Endothelial cell (in vitro differentiated cells): ENCODE measurements at regions not wholly inside any gene's neighbourhood (a gene's known extent, or its start where the extent isn't known, plus 50 kb on each side); places are given as distances from the start of the nearest gene placed in this dataset.

Experiments used
- DNase-seq: peaks from one replicate; pipeline ENCODE4 v3.0.0; 2021; ENCODE audit warnings: low spot score
- H3K27ac Mint-ChIP-seq: one replicate; pipeline ENCODE4 v1.8.0; 2021; ENCODE audit warnings: mixed read lengths, inconsistent platforms; ENCODE audit not compliant: unreplicated experiment
- H3K27me3 Mint-ChIP-seq: one replicate; pipeline ENCODE4 v1.8.0; 2021; ENCODE audit warnings: mild to moderate bottlenecking, moderate library complexity, mixed read lengths, inconsistent platforms; ENCODE audit not compliant: unreplicated experiment
- H3K36me3 Mint-ChIP-seq: one replicate; pipeline ENCODE4 v1.8.0; 2021; ENCODE audit warnings: mild to moderate bottlenecking, low read depth, mixed read lengths, inconsistent platforms; ENCODE audit not compliant: unreplicated experiment
- H3K4me1 Mint-ChIP-seq: one replicate; pipeline ENCODE4 v1.8.0; 2021; ENCODE audit warnings: mild to moderate bottlenecking, mixed read lengths, inconsistent platforms; ENCODE audit not compliant: unreplicated experiment
- H3K4me3 Mint-ChIP-seq: one replicate; pipeline ENCODE4 v1.8.0; 2021; ENCODE audit warnings: mild to moderate bottlenecking, mixed read lengths, inconsistent platforms; ENCODE audit not compliant: unreplicated experiment
- H3K9me3 Mint-ChIP-seq: one replicate; pipeline ENCODE4 v1.8.0; 2021; ENCODE audit warnings: mixed read lengths, inconsistent platforms; ENCODE audit not compliant: unreplicated experiment
- TF ChIP-seq, protein P1 (sequence below): fragments of 200-600 bp; sonication (generic); IDR thresholded peaks from one replicate; pipeline ENCODE4 v1.5.0; 2021; ENCODE audit warnings: antibody characterized with exemption; ENCODE audit not compliant: unreplicated experiment

DNA sequence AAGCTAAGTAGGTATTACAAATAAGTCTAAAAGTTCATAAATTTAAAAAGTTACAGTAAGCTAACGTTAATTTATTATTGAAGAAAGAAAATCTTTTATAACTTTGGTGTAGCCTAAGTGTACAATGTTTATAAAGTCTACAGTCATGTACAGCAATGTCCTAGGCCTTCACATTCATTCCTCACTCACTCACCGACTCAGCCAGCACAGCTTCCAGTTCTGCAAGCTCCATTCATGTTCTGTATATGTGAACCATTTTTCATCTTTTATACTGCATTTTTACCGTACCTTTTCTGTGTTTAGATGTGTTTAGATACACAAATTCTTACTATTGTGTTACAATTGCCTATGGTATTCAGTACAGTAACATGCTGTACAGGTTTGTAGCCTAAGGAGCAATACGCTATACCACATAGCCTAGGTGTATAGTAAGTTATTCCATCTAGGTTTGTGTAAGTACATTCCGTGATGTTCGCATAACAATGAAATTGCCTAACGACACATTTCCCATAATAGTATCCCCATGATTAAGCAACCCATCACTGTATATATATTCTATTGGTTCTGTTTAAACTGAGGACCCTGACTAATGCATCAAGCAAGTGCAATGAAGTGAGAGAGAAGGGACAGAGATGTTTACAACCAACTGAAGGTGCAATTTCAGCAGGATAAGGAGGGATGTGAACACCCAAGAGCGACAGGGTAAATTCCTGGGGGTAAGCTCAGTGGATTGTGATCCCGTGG lies 88.9 kb upstream of the TRIO start:
- DNase-seq: no peak
- peaks cover 1% of the 10 kb centered on the region for H3K27me3 Mint-ChIP-seq
- H3K27ac Mint-ChIP-seq: no peak overlapping the region
- H3K36me3 Mint-ChIP-seq: no peaks in the 10 kb centered on the region
- TF ChIP-seq, protein P1, sequence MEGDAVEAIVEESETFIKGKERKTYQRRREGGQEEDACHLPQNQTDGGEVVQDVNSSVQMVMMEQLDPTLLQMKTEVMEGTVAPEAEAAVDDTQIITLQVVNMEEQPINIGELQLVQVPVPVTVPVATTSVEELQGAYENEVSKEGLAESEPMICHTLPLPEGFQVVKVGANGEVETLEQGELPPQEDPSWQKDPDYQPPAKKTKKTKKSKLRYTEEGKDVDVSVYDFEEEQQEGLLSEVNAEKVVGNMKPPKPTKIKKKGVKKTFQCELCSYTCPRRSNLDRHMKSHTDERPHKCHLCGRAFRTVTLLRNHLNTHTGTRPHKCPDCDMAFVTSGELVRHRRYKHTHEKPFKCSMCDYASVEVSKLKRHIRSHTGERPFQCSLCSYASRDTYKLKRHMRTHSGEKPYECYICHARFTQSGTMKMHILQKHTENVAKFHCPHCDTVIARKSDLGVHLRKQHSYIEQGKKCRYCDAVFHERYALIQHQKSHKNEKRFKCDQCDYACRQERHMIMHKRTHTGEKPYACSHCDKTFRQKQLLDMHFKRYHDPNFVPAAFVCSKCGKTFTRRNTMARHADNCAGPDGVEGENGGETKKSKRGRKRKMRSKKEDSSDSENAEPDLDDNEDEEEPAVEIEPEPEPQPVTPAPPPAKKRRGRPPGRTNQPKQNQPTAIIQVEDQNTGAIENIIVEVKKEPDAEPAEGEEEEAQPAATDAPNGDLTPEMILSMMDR: no peak
- H3K4me3 Mint-ChIP-seq: no peak overlapping the region
- no peaks in the 10 kb centered on the region for H3K9me3 Mint-ChIP-seq
- no peaks in the 10 kb centered on the region for H3K4me1 Mint-ChIP-seq

DNA sequence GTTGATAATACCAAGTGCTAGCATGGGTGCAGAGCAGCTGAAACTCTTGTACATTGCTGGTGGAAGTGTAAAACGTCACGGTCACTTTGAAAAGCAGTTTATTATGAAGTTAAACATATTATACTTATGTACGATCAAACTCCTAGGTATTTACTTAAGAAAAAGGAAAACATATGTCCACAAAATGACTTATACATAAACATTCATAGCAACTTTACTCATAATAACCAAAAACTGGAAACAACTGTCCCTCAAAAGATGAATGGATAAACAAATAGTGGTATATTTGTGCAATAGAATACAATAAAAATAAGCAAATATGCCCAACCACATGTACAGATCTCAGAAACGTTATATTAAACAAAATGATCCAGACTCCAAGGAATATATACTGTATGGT lies 92.3 kb upstream of the TRIO start:
- Mint-ChIP-seq H3K27me3 (peaks cover 1% of the 10 kb centered on the region), H3K4me3 (no peak overlapping the region), H3K4me1 (peaks cover 6% of the 10 kb centered on the region), H3K27ac (no peak overlapping the region), H3K9me3 (no peaks in the 10 kb centered on the region), H3K36me3 (no peaks in the 10 kb centered on the region)
- TF ChIP-seq, protein P1: no peak
- no peak for DNase-seq

DNA sequence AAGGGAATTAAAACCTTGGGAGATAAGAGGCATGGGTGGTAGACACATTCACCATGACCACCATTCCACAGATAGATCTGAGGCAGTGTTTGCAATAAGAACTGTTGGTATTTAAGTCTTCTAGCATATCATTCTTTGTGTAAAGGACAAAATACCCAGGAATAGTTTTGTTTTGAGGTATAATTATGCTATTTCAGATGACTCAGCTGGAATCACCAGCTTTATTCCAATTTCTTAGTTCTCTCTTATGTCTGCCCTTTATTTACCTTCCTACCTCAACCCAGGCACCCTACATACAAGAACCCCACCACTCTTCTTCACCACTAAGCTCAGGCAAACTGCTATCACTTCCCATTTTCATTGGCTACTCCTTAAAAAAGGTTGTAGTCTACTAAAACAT lies 94.7 kb upstream of the TRIO start:
- no peak overlapping the region for H3K4me3 Mint-ChIP-seq
- DNase-seq: no peak
- H3K4me1 Mint-ChIP-seq: peaks cover 6% of the 10 kb centered on the region
- H3K36me3 Mint-ChIP-seq: no peaks in the 10 kb centered on the region
- H3K27ac Mint-ChIP-seq: no peak overlapping the region
- H3K9me3 Mint-ChIP-seq: no peaks in the 10 kb centered on the region
- peaks cover 1% of the 10 kb centered on the region for H3K27me3 Mint-ChIP-seq
- TF ChIP-seq, protein P1: no peak

DNA sequence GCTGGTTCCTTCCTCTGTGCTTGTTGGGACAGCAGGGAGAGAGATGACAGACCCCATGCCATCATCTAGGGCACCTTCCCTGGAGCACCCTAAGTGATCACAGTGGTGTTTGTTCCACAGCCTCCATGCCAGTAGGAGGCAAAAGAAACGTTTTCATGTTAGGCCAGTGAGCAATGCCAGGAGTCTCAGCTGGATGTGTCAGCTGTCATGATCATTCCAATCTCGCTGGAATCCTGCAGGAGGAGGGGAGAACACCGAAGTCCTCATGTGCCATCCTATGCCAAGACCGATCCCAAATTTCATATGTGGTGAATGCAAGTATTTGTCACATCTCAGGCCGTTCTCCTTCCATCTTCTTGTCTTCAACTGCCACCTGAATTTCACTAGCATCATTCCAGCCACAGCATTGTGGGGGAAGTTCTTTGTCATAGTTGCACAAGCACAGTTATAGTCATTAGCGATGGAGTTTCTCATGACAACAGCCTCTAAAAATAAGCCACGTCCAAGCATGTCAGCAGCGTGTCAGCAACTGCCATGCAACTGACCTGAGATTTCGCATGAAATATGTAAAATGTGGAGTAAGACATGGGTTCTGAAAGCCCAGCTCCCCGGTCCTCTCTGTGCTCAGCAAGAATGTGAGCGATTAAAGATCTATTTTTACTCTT lies 97.2 kb upstream of the DNAH5 start:
- no peaks in the 10 kb centered on the region for H3K36me3 Mint-ChIP-seq
- H3K4me1 Mint-ChIP-seq: peaks cover 31% of the 10 kb centered on the region

More for the DNA sequence above, 97.2 kb upstream of the DNAH5 start:
- H3K27ac Mint-ChIP-seq: no peak overlapping the region
- peaks cover 5% of the 10 kb centered on the region for H3K27me3 Mint-ChIP-seq
- TF ChIP-seq, protein P1: no peak
- no peak for DNase-seq
- no peaks in the 10 kb centered on the region for H3K9me3 Mint-ChIP-seq
- no peak overlapping the region for H3K4me3 Mint-ChIP-seq
